HG02759 (cell line): ENCODE measurements at regions not wholly inside any gene's neighbourhood (a gene's known extent, or its start where the extent isn't known, plus 50 kb on each side); places are given as distances from the start of the nearest gene placed in this dataset.

Experiments used
- ATAC-seq: cut with Tn5 transposase; IDR thresholded peaks from one replicate; pipeline ENCODE4 v1.9.1; 2021; ENCODE audit warnings: mild to moderate bottlenecking, moderate library complexity; ENCODE audit not compliant: unreplicated experiment

DNA sequence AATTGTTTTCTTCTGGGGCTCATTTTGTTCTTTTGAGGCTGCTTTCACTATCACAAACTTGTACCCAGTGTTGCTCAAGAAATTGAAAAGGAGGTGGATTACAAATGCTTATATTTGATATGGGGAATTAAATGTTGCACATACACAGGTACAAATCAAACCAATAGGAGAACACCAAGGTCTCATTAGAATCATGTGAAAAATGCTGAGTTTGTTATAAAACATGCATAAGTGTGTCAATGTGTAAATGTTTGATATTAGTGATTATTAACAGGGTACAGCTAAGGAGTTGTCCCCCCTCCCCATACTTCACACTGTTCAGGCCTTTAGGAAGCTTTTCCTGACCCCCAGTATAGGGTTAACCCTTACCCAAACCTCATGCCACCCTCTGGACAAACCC is 971.2 kb upstream of the SEL1L start:
- ATAC-seq = no peak

DNA sequence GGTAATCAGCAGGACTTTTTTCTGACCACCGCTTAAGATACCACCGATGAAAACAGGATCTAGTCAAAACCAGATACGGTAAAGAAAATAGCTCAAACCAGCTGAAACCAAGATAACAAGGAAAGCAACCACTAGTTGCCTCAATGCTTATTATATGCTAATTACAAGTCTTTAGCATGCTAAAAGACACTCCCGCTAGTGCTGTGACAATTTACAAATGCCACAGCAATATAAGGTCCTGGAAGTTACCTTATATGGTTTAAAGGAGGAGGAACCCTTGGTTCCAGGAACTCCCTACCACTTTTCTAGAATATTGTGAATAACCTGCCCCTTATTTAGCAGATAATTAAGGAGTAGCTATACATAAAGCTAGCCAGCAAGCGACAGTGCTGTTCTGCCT is 976.4 kb upstream of the SEL1L start:
- no peak for ATAC-seq

GRCh38 chr14:82511399-82511798 is 977.7 kb upstream of the SEL1L start:
- ATAC-seq = no peak

DNA sequence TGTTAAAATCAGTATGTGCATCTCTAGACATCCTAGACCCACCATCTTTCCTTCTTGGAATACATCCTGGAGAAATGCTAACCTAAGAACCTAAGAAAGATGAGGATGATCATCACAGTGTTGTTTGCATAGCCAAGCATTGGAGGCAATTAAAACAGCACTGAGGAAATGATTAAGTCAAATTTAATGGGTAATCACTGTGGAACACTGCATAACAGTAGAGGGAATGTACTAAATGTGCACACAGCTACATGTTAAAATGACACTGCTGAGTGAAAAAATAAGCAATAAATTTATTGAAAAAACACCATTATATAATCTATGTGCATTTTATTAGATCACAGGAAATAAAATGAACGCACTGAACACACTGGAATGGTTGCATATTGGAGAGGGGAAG is 987.1 kb upstream of the SEL1L start:
- no peak for ATAC-seq

DNA sequence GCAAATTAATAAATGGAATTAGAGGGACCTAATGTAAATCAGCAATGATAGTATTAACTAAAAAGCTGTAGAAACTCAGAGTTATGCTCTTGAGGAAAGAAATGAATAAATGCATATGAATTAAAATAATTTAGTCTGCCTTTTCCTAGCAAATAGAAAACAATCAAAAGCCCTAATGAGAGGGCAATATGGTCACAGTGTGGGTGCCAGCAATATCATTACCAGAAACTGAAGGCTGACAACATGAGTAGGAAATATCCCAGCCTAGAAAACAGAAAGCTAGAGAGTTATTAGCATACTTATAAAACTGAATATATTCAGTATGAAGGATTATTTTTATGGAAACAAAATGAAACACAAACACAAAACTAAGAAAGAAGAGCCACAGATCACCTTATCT is 987.5 kb upstream of the SEL1L start:
- ATAC-seq = no peak

DNA sequence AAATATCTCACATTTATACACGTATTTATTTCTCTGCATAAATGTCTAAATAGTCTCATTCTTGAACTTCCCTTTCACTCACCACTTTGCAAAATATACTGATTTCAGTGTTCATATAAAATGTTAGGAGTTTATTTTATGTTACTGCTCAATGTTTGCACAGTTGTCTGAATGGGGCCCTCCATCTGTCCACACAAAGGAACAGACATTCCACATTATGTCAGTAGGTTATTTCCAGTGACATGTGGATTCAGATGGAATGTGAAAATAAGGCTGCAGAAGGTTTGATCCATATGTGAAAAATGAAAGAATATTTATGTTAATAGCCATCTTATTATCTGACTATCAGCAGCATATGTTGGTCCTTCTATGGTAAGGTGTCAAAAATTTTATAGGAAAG is 994.4 kb upstream of the SEL1L start:
- ATAC-seq = no peak

DNA sequence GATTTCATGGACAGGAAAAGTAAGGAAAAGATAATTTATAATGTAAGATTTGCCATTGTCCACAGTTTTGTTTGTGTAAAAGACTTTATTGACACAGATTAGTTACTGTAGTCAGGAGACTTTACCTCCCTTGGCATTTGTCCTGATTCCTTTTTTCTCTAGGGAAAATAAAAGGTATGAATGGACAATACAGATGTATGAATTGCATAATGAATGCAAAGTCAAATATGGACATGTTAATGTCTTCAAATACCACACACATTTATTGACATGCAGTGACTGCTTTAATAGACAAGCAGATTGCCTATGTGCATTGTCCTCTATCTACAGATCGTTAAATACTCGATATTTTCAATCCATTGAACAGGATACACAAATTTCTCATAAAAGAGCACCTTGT is 999.7 kb upstream of the SEL1L start:
- ATAC-seq = no peak

DNA sequence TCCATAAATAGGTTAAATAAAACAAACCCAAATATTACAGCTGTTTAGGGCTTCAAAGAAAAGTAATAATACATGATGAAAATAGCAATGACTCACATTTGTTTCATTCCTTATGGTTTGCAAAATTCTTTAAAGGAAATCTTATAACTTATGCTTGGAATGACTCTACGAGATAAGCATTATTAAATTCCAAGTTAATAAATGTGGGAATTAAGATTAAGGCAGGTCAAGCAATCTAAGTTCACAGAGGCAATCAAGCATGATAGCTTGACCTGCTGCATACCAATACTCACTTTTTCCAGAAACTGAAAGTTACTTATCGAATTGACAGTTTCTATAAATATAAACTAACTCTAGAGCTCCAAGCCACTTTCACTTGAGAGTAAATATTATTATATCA is 1002.9 kb upstream of the SEL1L start:
- ATAC-seq = no peak

DNA sequence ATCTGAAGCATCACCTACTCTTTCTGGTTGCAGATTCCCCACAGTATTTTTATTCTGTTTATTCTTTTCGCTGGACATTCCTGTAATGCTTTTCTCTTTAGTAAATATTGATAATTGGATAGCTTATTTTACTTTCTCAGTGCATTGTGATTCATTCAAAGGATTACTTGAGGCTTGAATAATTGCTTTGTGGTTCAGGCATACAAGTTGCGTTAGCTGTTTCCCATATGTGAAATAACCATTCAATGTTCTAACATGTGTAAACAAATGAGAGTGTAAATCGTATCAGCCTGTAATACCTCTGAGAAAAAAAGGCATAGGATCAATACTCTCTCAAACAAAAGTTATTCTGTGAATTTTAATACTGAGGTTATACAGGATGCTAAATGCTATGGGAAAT is 1004.2 kb upstream of the SEL1L start:
- ATAC-seq = no peak

DNA sequence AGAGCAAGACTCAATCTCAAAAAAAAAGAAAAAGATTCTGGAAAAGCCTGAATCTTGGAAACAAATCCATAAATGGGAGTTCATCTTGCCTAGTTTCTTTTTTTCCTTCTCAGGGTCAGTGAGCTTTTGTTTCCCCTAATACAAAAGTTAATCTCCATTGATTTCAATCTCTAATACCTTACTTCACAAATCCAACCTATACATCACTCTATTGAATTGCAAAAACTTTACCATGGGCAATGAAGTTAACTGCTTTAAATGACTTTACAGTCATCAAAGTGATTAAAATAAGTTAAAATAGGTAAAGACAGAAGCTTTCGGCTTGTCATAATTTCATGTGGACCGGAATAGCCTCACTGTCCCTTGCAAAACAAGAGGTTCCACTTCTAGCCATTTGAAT is 1012.7 kb upstream of the SEL1L start:
- ATAC-seq = no peak

- no peak for ATAC-seq
Observed at GRCh38 chr14:82549306-82549990, 1015.8 kb upstream of the SEL1L start.

DNA sequence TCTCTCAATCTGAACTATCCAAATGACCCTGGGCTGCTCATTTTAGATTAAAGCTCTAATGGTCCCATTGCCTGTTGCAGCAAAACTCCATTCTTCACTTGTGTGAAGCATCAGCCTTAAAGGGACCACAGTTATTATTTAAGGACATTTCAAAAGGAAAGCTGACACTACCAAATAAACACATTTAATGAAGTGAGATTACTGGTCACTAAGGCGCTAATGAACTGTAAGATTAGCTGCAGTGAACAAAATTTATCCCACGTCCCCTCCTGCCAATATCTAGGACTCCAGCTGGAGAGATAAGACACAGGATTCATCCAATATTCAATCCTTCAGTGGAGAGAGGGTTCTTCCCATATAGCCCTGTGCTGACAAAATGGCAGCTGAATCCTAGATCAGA is 1029.2 kb upstream of the SEL1L start:
- no peak for ATAC-seq

- ATAC-seq = no peak
Observed at GRCh38 chr14:82565825-82566224, 1032.2 kb upstream of the SEL1L start.

DNA sequence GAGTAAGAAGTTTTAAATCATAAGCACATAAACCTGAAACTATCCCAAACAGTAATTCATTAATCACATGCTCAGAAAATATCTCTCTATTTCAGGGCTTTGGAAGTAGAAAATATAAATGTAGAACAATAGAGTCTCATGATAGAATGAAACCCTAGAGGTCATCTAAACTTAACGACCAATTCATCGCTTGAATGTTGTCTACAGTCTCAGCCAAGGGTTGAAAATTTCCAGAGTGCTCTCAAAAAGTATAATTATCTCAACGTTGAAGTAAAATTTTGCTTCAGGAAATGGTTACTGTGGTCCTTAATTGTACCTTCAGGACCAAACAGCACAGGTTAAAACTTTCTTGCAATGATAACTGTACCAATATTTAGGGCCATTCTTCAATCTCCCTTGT is 1053.6 kb upstream of the SEL1L start:
- no peak for ATAC-seq

GRCh38 chr14:82595466-82595865 is 1061.8 kb upstream of the SEL1L start:
- no peak for ATAC-seq

GRCh38 chr14:82602794-82603193 is 1069.1 kb upstream of the SEL1L start:
- no peak for ATAC-seq

GRCh38 chr14:82604819-82605218 is 1071.2 kb upstream of the SEL1L start:
- ATAC-seq = no peak

- no peak for ATAC-seq
Observed at GRCh38 chr14:82621881-82622450, 1088.3 kb upstream of the SEL1L start.

- no peak for ATAC-seq
Observed at GRCh38 chr14:82626156-82627066, 1092.8 kb upstream of the SEL1L start.

GRCh38 chr14:82635915-82636314 is 1102.3 kb upstream of the SEL1L start:
- no peak for ATAC-seq

GRCh38 chr14:82636426-82636825 is 1102.8 kb upstream of the SEL1L start:
- ATAC-seq = no peak

DNA sequence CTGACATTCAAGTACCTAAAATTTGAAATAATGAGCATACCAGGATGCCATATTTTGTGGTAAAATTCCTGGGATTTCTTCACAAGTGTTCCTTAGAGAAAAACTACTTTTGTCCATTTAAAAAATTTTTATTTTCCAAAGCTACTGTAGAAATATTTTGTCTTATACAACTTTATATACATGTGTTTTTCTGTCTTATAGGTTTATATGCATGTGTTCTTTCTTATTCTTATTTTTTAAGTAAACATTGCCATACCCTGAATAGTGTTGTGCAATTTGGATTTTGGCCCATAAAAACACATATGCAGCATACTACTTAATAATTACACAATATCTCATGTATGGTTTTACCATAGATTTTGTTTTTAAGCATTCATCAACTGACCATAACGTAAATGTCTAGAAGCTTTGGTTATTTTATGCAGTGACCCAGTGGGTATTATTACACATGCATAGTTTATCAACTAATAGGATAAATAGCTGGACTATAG is 1107.4 kb upstream of the SEL1L start:
- ATAC-seq = no peak
